Lower lobe of right lung (tissue), 2 donors: ENCODE measurements at regions not wholly inside any gene's neighbourhood (a gene's known extent, or its start where the extent isn't known, plus 50 kb on each side); places are given as distances from the start of the nearest gene placed in this dataset.

Experiments used
- ATAC-seq, 2 donors: fragments of 200-7000 bp; cut with Tn5 transposase; one replicate each; pipeline ENCODE4 v1.9.1; 2020 to 2022; ENCODE audit warnings: mild to moderate bottlenecking in 2 of 2, moderate library complexity in 2 of 2
- DNase-seq: peaks from one replicate; pipeline ENCODE4 v3.0.0-alpha.2; 2020
- H3K27ac ChIP-seq: fragments of 200-600 bp; one replicate; pipeline ENCODE4 v1.8.0; 2022
- H3K27me3 ChIP-seq: fragments of 200-600 bp; one replicate; pipeline ENCODE4 v1.8.0; 2022; ENCODE audit warnings: low read depth
- H3K36me3 ChIP-seq: fragments of 200-600 bp; one replicate; pipeline ENCODE4 v1.8.0; 2022; ENCODE audit warnings: mild to moderate bottlenecking
- H3K4me1 ChIP-seq: fragments of 200-600 bp; one replicate; pipeline ENCODE4 v1.8.0; 2022
- H3K4me3 ChIP-seq: fragments of 200-600 bp; one replicate; pipeline ENCODE4 v1.8.0; 2022; ENCODE audit warnings: mild to moderate bottlenecking
- H3K9me3 ChIP-seq: fragments of 200-600 bp; one replicate; pipeline ENCODE4 v1.8.0; 2022
- CTCF ChIP-seq: fragments of 200-600 bp; IDR thresholded peaks from one replicate; pipeline ENCODE4 v1.8.0; 2022; ENCODE audit warnings: antibody characterized with exemption, mild to moderate bottlenecking
- intact Hi-C: fragments of 100-400 bp; cut with DNase I; formaldehyde crosslinking; loops from one replicate; pipeline ENCODE4 v1.11.0; 2022
- donor health status: DM: no; HTN: yes; CAD: no; lungs with severe emphysema.

GRCh38 chr12:115306380-115306779, 622.4 kb upstream of the TBX3 start:
- H3K9me3 ChIP-seq = no peaks in the 10 kb centered on the region

GRCh38 chr12:115305867-115306266, 621.9 kb upstream of the TBX3 start:
- intact Hi-C loops = no loop called here

More at GRCh38 chr12:115306380-115306779, 622.4 kb upstream of the TBX3 start:
- Histone ChIP-seq H3K4me3 (no peak overlapping the region), H3K36me3 (no peaks in the 10 kb centered on the region), H3K27me3 (no peaks in the 10 kb centered on the region), H3K27ac (no peak overlapping the region), H3K4me1 (no peaks in the 10 kb centered on the region)
- intact Hi-C loops = no loop called here
- no peak for TF ChIP-seq CTCF
- ATAC-seq (no peak), DNase-seq (no peak)

GRCh38 chr12:115305275-115305674, 621.3 kb upstream of the TBX3 start:
- Histone ChIP-seq H3K27me3 (no peaks in the 10 kb centered on the region), H3K36me3 (no peaks in the 10 kb centered on the region), H3K4me3 (no peak overlapping the region), H3K27ac (no peak overlapping the region), H3K4me1 (no peaks in the 10 kb centered on the region), H3K9me3 (no peaks in the 10 kb centered on the region)
- intact Hi-C loops = no loop called here
- TF ChIP-seq CTCF = no peak
- no peak for DNase-seq
- no peak for ATAC-seq

More at GRCh38 chr12:115305867-115306266, 621.9 kb upstream of the TBX3 start:
- ATAC-seq = no peak
- H3K9me3 ChIP-seq = no peaks in the 10 kb centered on the region
- no peak overlapping the region for H3K4me3 ChIP-seq
- TF ChIP-seq CTCF = no peak
- no peaks in the 10 kb centered on the region for H3K36me3 ChIP-seq
- no peaks in the 10 kb centered on the region for H3K4me1 ChIP-seq
- no peaks in the 10 kb centered on the region for H3K27me3 ChIP-seq
- no peak overlapping the region for H3K27ac ChIP-seq
- no peak for DNase-seq

- Histone ChIP-seq H3K27me3 (no peaks in the 10 kb centered on the region), H3K9me3 (no peaks in the 10 kb centered on the region)
- no peak for ATAC-seq
These were observed 619.8 kb upstream of the TBX3 start for GRCh38 chr12:115303723-115304309.

GRCh38 chr12:115297445-115297844, 613.5 kb upstream of the TBX3 start:
- no peak for ATAC-seq
- no peak for DNase-seq

More at GRCh38 chr12:115303723-115304309, 619.8 kb upstream of the TBX3 start:
- TF ChIP-seq CTCF = no peak
- Histone ChIP-seq H3K27ac (no peak overlapping the region), H3K36me3 (no peaks in the 10 kb centered on the region), H3K4me1 (no peaks in the 10 kb centered on the region), H3K4me3 (no peak overlapping the region)
- intact Hi-C loops = no loop called here
- DNase-seq = no peak

More at GRCh38 chr12:115297445-115297844, 613.5 kb upstream of the TBX3 start:
- Histone ChIP-seq H3K4me3 (no peak overlapping the region), H3K9me3 (no peaks in the 10 kb centered on the region), H3K36me3 (no peaks in the 10 kb centered on the region), H3K4me1 (peaks cover 11% of the 10 kb centered on the region), H3K27me3 (no peaks in the 10 kb centered on the region), H3K27ac (no peak overlapping the region)
- intact Hi-C loops = no loop called here
- TF ChIP-seq CTCF = no peak
